ENCODE measurements at regions not wholly inside any gene's neighbourhood (a gene's known extent, or its start where the extent isn't known, plus 50 kb on each side); places are given as distances from the start of the nearest gene placed in this dataset.
"Not testable (repeated sequence)": the region's sequence is repeated elsewhere in the genome, so short reads cannot be mapped to it uniquely, and the experiment has no call there.

DNA sequence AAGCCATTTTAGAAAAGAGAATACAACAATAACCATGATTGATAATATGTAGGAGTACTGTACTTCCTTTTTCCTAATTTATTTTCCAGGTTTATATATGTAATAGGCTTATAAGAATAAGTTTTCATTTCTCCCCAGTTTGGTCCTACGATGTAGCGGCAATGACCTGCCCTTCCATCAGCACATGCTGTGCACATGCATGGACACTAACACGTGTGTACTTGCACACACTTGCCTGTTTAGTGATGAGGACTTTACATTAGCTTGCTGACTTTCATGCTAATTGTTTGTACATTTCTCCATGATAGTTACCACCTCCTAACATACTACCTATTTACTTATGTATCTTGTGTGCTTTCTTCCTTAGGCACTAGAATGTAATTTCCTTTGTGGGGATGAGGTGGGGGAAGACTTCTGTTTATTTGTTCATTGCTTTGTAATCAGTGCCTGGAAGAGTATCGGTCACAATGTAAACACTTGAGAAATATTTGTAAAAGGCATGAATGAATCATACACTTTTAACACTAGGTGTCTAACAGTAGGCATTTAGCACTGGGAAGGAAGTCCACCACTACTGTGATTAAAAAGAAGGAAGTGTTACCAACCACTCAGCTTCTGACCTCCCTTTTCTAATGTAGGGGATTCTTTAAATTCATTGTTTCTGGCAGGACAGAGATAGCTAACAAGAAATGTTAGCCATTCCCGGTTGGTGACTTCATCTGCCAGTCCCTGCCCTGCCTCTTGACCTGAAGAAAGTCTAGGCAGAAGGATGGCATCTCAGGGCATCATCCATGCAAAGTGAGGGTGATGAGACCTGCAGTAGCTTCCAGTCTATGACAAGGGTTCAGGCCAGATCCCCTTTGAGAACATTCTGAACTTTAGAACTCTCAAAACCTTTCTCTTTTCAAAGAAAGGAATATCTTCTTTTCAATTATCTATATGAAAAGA is 120.2 kb upstream of the RAB18 start:
- DNase-seq: no peak

DNA sequence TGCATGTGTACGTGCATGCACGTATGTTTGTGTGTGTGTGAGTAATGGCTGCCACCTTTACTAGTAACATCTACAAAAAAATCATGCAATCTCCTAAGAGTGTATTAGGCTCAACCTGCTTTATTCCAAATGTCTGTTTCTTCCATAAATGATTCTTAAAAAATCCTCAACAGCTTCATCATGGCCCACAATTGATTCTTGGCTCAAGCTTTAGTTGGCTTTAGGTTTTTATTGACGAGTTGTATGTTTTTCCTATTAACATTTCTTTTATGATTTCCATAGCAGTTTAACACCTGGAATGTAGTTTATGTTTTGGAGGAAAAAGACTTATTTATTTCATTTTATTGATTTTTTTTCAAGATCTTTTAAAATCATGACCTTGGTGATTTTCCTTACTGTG is 121.9 kb upstream of the RAB18 start:
- DNase-seq: no peak

DNA sequence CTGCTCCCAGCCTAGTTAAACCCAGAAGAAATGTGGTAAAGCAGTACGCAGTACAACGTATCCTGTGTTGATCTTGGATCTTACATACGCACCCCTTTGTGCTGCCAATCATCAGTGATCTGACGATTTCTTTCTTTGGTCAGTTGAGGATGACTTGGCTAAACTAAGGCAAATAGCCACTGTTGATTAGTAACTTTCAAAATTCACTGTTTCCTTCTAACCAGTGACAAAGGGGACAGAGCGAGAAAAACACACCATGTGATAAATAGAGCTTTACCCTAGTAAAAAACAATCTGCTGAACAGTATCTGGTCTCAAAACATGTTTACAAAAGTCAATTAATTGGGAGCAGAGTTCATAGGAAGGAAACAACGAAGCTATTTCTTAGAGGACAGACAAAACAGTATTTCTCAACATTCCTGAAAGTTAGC is 123.2 kb upstream of the RAB18 start:
- DNase-seq: no peak

DNA sequence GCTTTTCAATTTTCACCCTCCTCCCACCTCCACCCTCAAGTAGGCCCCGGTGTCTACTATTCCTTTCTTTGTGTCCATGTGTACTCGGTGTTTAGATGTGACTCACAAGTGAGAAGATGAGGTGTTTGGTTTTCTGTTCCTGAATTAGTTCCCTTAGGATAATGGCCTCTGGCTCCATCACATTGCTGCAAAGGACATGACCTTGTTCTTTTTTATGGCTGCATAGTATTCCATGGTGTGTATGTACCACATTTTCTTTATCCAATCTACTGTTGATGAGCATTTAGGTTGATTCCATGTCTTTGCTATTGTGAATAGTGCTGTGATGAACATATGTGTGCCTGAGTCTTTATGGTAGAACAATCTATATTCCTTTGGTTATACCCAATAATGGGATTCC is 125.1 kb upstream of the RAB18 start:
- DNase-seq: not testable (repeated sequence)

DNA sequence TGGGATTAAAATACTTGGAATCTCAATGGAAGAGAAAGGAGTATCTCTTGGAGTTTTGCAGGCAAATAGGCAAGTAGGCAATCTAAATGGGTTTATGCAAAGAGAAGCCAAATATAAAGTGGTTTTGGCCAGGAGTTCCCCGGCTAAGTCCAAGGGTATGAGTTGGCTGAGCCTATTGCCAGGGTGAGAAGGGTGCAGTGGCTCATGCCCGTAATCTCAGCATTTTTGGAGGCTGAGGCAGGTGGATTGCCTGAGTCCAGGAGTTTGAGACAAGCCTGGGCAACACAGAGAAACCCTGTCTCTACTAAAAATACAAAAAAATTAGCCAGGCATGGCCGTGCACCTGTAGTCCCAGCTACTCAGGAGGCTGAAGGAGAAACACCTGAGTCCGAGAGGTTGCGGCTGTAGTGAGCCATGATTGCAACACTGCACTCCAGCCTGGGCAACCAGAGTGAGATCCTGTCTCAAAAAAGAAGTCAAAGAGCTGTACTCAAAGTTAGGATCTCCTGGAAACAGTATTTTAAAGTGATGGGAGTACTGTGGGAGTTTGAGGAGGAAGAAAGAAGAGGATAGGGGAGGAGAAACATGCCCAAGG is 130.4 kb upstream of the RAB18 start:
- DNase-seq: no peak

DNA sequence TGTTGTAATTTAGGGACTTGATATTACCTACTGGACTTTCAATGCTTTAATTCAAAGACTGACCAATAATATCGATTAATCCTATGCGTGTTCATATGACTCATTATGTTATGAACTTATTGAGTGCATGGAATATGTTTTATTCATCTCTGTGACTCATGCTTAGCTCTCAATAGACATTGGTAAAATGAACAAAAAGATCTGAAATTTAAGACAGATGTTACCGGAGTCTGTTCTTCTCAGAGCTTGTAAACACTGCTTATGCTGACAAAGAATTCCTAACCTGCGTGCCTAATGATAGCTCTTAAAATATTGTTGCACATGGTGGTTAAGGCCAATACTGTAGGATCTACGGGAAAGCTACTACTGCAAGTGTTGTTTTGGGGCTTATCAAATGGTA is 131.5 kb upstream of the ACBD5 start:
- no peak for DNase-seq

DNA sequence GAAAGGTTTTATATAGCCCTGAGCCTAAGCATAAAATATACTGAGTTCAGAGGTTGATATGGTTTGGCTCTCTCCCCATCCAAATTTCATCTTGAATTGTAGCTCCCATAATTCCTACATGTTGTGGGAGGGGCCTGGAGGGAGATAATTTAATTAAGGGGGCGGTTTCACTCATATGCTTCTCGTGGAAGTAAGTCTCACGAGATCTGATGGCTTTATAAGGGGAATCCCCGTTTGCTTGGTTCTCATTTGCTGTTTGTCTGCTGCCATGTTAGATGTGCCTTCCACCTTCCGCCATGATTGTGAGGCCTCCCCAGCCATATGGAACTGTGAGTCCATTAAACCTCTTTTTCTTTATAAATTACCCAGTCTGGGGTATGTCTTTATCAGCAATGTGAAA is 130.8 kb upstream of the ACBD5 start:
- not testable (repeated sequence) for DNase-seq

DNA sequence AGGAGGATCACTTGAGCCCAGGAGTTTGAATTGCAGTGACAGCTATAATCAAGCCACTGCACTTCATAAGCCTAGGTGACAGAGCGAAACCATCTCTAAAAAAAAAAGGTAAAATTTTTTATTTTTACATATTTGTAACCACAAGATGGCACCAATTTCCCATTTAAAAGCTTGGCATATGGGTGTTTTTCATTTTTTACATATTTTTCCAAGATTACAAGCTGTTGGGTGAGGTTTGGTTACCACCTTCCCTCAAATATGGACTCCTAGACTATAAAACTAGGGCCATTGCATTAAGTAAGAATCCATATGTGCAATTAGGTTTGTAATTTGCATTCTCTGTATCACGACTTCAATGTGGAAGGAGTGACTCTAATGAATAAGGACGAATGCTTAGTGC is 129.3 kb upstream of the ACBD5 start:
- DNase-seq: no peak

DNA sequence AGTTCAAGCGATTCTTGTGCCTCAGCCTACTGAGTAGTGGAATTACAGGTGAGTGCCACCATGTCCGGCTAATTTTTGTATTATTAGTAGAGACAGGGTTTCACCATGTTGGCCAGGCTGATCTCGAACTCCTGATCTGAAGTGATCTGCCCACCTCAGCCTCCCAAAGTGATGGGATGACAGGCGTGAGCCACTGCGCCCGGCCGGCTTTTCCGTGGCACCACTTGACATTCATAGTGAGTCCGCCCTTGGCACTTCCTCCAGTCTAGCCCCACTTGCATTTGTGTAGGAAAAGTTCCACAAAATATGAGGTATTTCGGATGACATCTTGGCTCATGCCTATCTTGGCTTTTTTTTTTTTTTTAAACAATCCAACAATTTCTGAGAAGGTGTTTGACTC is 128.1 kb upstream of the ACBD5 start:
- DNase-seq: no peak

DNA sequence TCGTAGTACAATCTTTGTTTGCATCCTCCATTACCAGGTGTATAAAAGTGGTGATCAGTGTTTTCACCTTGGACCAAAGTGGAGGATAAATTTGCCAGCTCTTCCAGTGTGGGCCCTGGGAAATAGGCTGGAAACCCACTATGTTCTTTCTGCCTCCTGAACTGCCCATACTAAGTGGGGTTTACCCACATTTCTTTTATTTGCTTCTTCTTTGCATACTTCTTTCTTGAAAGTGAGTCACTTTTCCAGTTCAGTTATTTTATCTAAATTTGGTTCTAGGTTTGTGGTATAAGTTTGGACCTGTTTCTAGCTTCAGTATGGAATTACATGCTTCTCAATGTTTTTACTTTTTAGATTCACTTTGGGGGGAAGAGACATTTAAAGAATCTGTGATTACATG is 126.2 kb upstream of the ACBD5 start:
- DNase-seq: no peak

DNA sequence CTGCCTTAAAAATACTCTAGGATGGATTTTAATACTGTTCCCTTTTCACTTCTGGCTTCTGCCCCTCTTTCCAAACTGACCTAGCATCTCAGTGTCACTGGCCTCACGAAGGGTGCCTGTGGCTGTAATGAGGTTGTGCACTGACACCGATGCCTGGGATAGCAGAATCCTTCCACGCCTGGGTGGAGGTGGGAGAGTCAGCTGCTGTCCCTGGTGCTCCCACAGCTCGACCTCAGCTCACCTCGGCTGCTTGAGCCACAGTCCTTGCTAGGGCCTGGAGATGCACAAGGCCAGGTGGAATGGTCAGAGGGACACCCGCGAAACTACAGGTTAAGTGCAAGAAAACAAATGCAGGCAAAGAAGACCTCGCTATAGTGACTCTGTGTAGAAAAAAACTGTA is 123.4 kb upstream of the ACBD5 start:
- DNase-seq: no peak

DNA sequence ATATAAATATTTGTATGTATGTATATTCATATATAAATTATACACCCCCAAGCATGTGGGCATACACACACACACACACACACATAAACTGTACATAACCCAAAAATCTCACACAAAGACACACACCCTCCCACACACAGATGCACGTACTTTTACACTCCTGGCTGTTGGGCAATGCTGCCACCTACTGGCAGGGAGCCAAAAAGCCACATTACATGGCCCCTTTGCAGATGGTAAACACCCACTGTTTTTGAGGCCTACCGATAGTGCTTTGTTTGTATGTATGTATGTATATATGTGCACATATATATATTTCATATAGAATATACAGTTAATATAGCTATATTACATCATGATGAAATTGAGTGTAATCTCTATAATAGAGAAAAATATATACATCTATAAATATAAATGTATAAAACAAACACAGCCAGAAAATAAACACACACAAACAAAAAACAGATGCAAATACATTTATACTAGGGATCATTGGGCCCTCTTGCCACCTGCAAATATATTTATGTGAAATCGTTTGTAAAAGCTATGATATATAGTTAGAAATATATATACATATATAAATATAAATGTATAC is 120.1 kb upstream of the ACBD5 start:
- DNase-seq: peak; percentile 14

DNA sequence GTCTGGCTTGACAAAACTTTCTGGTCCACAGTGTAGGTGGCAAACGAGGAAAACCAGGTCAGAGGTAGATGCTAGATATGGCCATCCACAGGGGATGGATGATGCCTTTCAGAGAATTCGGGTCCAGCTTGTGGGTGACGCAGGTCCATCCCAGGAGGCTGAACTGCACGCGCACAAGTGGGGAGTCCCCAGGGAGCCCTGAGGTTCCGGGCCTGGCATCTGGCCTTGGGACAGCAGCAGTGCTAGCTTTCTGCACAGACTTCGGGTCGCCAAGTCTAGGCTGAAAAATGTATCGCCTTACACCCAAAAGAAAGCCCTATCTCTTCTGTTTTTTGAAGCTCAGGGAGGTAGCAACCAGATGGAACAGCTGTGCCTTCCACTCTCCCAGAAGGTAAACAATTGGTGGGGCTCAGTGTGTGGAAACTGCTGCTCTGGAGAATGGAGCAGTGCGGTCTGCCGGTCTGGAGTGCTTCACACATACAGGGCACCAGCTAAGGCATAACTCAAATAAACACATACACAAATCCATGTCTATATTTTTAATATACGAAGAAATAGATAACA is 119.3 kb upstream of the ACBD5 start:
- no peak for DNase-seq

DNA sequence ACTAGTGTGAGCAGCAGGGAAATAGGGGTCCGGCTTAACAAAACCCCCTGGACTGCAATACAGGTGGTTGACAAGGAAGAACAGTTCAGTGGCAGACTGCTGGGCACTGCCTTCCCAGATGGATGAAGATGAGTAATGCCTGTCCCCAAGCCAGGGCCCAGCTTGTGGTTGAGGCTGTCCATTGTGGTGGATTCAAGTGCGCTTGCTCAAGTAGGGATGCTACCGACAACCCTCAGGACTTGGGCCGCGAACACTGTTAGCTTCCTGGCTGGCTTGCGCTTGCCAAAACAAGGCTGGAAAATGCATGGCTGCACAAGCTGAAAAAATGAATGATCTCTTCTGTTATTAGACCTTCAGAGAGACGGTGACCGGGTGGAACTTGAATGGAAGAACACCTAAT is 116.1 kb upstream of the ACBD5 start:
- DNase-seq: no peak

DNA sequence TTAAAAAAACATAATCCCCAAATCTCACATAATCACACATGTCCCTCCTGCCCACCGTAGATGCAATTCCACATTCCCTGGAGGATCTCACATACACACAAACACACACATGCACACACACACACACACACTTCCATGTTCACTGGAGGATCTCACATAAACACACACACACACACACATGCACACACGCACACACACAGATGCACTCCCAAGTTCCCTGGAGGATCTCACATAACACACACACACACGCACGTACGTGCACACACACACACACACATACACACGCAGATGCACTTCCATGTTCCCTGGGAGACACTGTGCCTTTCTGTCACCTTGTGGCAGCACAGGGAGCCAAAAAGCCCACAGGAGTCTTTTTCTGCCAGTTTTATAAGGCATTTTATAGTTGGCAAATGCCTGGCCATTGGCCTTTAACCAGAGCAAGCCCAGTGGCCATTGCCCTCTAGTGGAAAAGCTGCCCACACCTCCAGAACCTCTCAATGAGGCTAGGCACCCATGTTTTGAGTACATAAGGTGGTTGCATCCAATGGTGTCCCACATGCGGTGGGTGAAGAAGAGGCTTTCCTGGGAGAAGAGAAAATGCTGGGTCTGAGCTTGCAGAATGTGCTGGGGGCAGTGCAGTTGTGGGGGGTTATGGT is 115.4 kb upstream of the ACBD5 start:
- DNase-seq: no peak

DNA sequence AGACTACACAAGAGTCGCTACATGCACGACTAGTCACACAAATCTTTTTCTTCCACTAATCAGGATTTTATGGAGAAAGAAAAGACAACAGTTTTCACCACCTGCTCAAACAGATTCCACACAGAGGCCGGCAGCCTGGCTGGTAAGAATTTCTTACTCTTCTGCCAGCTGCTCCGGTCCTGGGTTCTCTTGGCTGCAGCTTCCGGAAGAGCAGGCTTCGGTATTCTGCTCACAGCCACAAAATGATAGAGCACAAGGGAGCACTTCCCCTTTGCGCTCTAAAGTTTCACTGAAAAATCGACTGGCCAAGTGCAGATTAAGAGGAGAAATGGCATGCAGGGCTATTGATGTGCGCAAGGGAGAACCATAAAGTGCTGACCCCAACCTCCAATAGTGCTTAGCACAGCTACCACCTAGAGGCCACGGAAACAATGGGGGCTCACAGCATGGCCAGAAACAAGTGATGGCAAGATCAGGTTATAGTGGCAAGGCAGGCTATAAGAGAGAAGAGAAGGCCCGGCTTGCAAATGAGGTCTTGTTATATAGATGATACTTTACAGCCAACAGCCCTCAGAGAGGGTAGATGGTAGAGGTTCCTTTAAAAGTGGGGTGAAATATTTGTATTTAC is 114.2 kb upstream of the ACBD5 start:
- not testable (repeated sequence) for DNase-seq

DNA sequence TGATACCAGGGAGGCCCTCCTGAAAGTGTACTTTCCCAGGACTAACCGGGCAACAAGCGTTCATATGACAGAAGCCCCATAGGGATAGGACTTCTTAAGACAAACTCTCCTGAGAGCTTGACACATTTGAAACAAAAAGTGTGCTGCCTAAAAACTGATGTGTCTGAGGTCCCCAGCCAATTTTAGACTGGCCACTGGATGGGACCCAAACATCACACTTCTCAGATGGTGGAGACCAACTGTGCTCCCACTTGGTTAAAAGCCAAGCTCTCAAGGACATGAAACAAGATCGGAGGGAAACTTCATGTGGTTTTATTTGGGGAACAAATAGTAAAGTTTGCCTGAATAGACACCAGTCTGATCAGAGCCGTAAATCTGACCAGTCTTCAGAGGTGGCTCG is 113.5 kb upstream of the ACBD5 start:
- not testable (repeated sequence) for DNase-seq

DNA sequence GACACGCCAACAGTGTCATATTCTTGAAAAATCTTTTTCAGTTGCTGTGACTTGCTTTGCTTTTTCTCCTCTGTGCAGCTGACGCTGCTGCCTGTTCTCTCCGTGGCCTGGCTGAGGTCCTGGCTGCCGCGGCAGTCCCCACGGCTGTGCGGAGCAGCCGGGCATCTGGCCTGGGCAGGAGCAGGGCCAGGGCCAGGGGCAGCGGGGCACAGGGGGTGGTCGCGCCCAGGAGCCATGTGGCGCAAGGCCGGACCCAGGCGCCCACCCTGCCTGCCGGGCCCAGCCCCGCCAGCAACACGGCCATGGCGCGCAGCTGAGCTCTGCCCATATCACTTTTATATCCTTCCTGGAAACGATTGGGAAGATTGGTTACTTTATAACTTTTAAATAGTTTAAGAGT is 109.4 kb upstream of the ACBD5 start:
- no peak for DNase-seq

DNA sequence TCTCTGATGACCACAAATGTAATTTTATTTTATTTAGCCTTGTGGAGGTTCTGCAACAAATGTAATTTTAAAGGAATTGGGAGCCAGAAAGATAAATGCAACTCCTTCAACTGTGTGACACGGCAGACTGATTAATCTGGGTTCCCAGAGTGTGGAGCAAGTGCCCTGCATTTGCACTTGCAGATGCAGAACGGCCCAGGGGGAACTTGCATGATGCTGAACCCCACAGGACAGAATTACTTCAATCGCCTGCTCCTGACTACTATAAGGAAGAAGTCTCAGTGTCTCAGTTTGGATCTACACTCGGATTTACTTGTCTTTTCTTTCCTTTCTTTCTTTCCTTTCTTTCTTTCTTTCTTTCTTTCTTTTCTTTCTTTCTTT is 107.2 kb upstream of the ACBD5 start:
- DNase-seq: not testable (repeated sequence)

DNA sequence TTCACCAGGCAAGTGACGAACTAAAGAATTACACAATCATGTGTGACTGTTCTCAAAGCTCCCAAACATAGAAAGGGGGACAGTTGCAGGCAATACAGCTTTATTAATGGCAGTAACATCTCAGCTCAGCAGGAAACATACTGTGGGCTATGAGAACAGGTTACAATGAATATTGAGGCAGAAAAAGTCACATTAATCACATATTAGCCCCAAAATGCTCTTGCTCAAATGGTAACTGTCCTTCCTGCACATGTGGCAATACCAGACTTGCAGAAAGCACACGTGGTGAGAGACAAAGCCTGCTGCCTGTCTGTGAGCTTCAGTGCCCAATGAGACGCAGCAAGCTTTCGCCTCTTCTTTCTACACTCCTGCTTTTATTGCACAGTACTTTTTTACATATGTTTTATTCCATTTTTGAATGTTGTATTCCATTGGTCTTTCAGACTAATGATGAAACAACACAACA is 104.9 kb upstream of the ACBD5 start:
- DNase-seq: no peak

DNA sequence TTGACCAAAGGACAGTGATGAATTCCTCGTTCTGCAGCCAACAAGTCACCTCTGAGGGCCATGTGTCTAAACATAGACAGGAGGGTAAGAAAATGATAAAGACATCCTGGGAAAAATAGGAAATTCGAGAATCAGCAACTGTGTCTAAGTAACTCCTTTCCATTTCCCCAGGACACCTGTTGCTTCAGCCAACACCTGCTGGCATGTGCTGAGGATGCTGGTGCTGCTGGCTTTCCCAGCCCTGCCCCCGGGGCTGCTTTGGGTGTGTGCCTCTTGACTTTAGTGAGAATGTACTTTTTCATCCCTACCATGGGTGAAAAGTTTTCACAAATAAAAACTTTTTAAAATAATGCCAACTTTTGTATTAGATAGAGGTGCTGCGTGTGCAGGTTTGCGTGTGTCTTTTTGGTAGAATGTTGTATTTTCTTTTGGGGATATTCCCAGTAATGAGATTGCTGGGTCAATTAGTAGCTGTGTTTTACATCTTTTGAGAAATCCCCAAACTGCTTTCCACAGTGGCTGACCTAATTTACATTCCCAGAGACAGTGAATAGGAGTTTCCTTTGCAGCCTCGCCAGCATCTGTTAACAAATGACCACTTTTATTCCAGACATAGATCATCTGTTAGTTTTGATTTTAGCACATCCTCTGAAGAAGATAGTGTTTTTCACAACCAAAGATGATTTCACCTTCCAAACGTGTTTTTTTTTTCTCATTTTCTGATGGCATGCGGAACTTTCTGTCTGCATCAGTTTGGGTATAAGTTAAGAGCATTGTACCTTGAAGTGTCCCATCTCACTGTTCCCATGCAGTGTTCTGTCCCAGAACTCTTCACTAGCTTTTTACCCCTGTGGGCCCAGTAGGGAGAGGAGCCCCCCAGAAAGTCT is 104.2 kb upstream of the ACBD5 start:
- DNase-seq: no peak

DNA sequence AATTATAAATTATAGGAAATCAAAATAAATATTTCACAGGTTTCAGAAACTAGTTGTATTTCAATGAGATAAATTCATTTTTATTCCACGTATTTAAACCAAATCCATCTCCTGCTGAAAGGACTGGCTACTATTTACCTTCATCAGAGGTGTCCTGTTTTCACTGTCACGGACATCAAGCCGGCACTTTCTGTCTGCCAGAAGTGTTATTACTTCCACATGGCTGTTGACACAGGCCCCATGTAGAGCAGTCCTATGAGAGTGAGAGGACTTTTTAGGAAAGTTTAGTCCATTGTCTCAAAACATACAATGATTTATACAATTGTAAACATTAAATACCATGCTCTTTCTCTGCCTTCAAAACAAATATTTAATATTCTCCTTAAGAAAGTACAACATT is 100.4 kb upstream of the ACBD5 start:
- DNase-seq: no peak
